ENCODE measurements at regions not wholly inside any gene's neighbourhood (a gene's known extent, or its start where the extent isn't known, plus 50 kb on each side); places are given as distances from the start of the nearest gene placed in this dataset.

GRCh38 chr2:120595739-120596138, 139.9 kb upstream of the GLI2 start:
- Histone ChIP-seq H3K4me2 (ENCODE audit: extremely low read depth, insufficient read depth, low read length) (no peak overlapping the region), H3K79me2 (ENCODE audit: control insufficient read depth, insufficient read depth, low read length) (no peaks in the 10 kb centered on the region), H3K27me3 (ENCODE audit: control insufficient read depth, insufficient read depth, low read length) (peaks cover 2% of the 10 kb centered on the region), H3K4me1 (ENCODE audit: control insufficient read depth, extremely low read depth, insufficient read depth, low read length) (peaks cover 3% of the 10 kb centered on the region), H3K4me3 (replicated peaks in 1 of 4; ENCODE audit: control extremely low read depth in 1 of 4, insufficient read depth in 1 of 4, low read depth in 3 of 4, low read length in 4 of 4) (no peak overlapping the region), H3K36me3 (ENCODE audit: control insufficient read depth, insufficient read depth, low read length) (no peaks in the 10 kb centered on the region), H3K9me3 (ENCODE audit: control insufficient read depth, insufficient read depth, low read depth, low read length) (no peaks in the 10 kb centered on the region), H2AFZ (ENCODE audit: low read length) (no peak overlapping the region), H3K27ac (ENCODE audit: insufficient read depth, low read length) (no peak overlapping the region), H4K20me1 (ENCODE audit: control insufficient read depth, extremely low read depth, insufficient read depth, low read length) (no peaks in the 10 kb centered on the region), H3K9ac (ENCODE audit: insufficient read depth, low read length) (no peak overlapping the region)
- TF ChIP-seq EZH2 (IDR thresholded peaks at IDR 0.05; ENCODE audit: low read length, missing control alignments) (no peak), CTCF (conservative IDR thresholded peaks at IDR 0.05 in 1 of 2, IDR thresholded peaks at IDR 0.05 in 1 of 2; ENCODE audit: low read depth in 1 of 2, low read length in 2 of 2) (no peak)
- DNase-seq (ENCODE audit: low read depth in 2 of 2), result no peak

GRCh38 chr2:120596191-120596811, 139.4 kb upstream of the GLI2 start:
- Histone ChIP-seq H2AFZ (ENCODE audit: low read length) (no peak overlapping the region), H3K4me1 (ENCODE audit: control insufficient read depth, extremely low read depth, insufficient read depth, low read length) (peaks cover 3% of the 10 kb centered on the region), H3K4me3 (replicated peaks in 1 of 4; ENCODE audit: control extremely low read depth in 1 of 4, insufficient read depth in 1 of 4, low read depth in 3 of 4, low read length in 4 of 4) (no peak overlapping the region), H3K36me3 (ENCODE audit: control insufficient read depth, insufficient read depth, low read length) (no peaks in the 10 kb centered on the region), H3K79me2 (ENCODE audit: control insufficient read depth, insufficient read depth, low read length) (no peaks in the 10 kb centered on the region), H3K27ac (ENCODE audit: insufficient read depth, low read length) (no peak overlapping the region), H3K4me2 (ENCODE audit: extremely low read depth, insufficient read depth, low read length) (no peak overlapping the region), H3K9me3 (ENCODE audit: control insufficient read depth, insufficient read depth, low read depth, low read length) (no peaks in the 10 kb centered on the region), H4K20me1 (ENCODE audit: control insufficient read depth, extremely low read depth, insufficient read depth, low read length) (no peaks in the 10 kb centered on the region), H3K27me3 (ENCODE audit: control insufficient read depth, insufficient read depth, low read length) (peaks cover 2% of the 10 kb centered on the region), H3K9ac (ENCODE audit: insufficient read depth, low read length) (no peak overlapping the region)
- no peak for TF ChIP-seq CTCF (conservative IDR thresholded peaks at IDR 0.05 in 1 of 2, IDR thresholded peaks at IDR 0.05 in 1 of 2; ENCODE audit: low read depth in 1 of 2, low read length in 2 of 2)
- no peak for TF ChIP-seq EZH2 (IDR thresholded peaks at IDR 0.05; ENCODE audit: low read length, missing control alignments)
- no peak for DNase-seq (ENCODE audit: low read depth in 2 of 2)

DNA sequence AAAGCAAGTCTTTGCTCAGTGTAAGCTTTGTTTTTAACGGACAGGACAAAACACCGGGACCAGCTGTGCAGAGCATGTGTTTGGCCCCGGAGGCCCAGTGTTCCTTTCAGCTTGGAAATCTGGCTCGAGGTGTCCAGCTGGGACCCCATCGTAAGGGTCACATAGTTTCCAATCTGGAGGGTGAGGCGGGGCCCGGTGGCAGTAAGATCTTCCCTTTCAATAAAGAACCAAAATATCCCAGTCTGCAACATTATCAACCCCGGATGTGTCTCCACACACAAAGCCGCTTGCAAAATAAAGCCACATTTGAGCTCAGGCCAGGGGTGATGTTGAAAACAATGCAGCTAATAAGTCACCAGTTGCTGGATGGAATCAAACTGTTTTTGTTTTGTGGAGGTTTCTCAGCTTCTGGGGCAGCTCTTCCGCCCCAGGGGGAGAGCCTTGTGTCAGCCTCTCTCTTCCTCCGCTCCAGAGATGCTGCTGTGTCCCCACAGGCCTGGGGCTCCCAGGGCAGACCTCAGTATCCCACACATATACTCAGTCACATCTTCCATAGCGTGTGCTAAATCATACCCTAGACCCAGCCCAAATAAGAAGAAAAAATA, 138.6 kb upstream of the GLI2 start:
- TF ChIP-seq CTCF (conservative IDR thresholded peaks at IDR 0.05 in 1 of 2, IDR thresholded peaks at IDR 0.05 in 1 of 2; ENCODE audit: low read depth in 1 of 2, low read length in 2 of 2), result no peak
- Histone ChIP-seq H4K20me1 (ENCODE audit: control insufficient read depth, extremely low read depth, insufficient read depth, low read length) (no peaks in the 10 kb centered on the region), H3K27ac (ENCODE audit: insufficient read depth, low read length) (no peak overlapping the region), H2AFZ (ENCODE audit: low read length) (no peak overlapping the region), H3K4me3 (replicated peaks in 1 of 4; ENCODE audit: control extremely low read depth in 1 of 4, insufficient read depth in 1 of 4, low read depth in 3 of 4, low read length in 4 of 4) (no peak overlapping the region), H3K4me2 (ENCODE audit: extremely low read depth, insufficient read depth, low read length) (peak overlapping the region; percentile 27), H3K36me3 (ENCODE audit: control insufficient read depth, insufficient read depth, low read length) (no peaks in the 10 kb centered on the region), H3K9me3 (ENCODE audit: control insufficient read depth, insufficient read depth, low read depth, low read length) (no peaks in the 10 kb centered on the region), H3K4me1 (ENCODE audit: control insufficient read depth, extremely low read depth, insufficient read depth, low read length) (peaks cover 3% of the 10 kb centered on the region), H3K79me2 (ENCODE audit: control insufficient read depth, insufficient read depth, low read length) (no peaks in the 10 kb centered on the region), H3K27me3 (ENCODE audit: control insufficient read depth, insufficient read depth, low read length) (peaks cover 2% of the 10 kb centered on the region), H3K9ac (ENCODE audit: insufficient read depth, low read length) (no peak overlapping the region)
- DNase-seq (ENCODE audit: low read depth in 2 of 2), result peak; percentile 50 to 90
